Right cardiac atrium (tissue), 5 donors: ENCODE measurements at regions not wholly inside any gene's neighbourhood (a gene's known extent, or its start where the extent isn't known, plus 50 kb on each side); places are given as distances from the start of the nearest gene placed in this dataset.

ENCODE experiments used
- ATAC-seq, 2 donors: fragments of 200-7000 bp; cut with Tn5 transposase; one replicate each; pipeline versions ENCODE4 v1.8.0 to v1.9.1; 2020; ENCODE audit warnings: moderate library complexity in 2 of 2, mild to moderate bottlenecking in 1 of 2
- DNase-seq, 3 donors: peaks; one replicate each; pipeline ENCODE4 v3.0.0-alpha.2; 2020
- H3K27ac ChIP-seq: one replicate; pipeline ENCODE4 v1.5.1; 2013; ENCODE audit warnings: mild to moderate bottlenecking, low read length, control low read depth, moderate library complexity
- H3K27me3 ChIP-seq: one replicate; pipeline ENCODE4 v1.6.1; 2013; ENCODE audit not compliant: control insufficient read depth, insufficient read depth
- H3K4me1 ChIP-seq: one replicate; pipeline ENCODE4 v1.6.1; 2013; ENCODE audit warnings: low read length; ENCODE audit not compliant: control insufficient read depth, insufficient read depth
- H3K4me3 ChIP-seq: one replicate; pipeline ENCODE4 v1.5.1; 2013; ENCODE audit warnings: low read length, control low read depth
- H3K9me3 ChIP-seq: one replicate; pipeline ENCODE4 v1.6.1; 2013; ENCODE audit warnings: low read length; ENCODE audit not compliant: control insufficient read depth
- WGBS: extraction: QIAGEN DNeasy Blood & Tissue Kit; methylation state at CpG from one replicate; pipeline ENCODE4 v1.1.7; 2013; 5-methylcytosine and 5-hydroxymethylcytosine counted together
- intact Hi-C, 4 donors: fragments of 100-400 bp; cut with DNase I; formaldehyde crosslinking; loops; one replicate each; pipeline versions ENCODE4 v1.11.0 to v1.14.0; 2022 to 2023
- donor health status: healthy with polysubstance abuse.
- donor health status: DM: no; HTN: yes; CAD: no.
- donor health status: DM: no; HTN: no; CAD: no.
- donor health status: DM: no; HTN: yes; CAD: no; lungs with severe emphysema.
- donor health status: DM: yes; HTN: yes; CAD: no.

GRCh38 chr11:15889363-15890030 lies 466.8 kb downstream of the SOX6 start:
- no peak for DNase-seq
- intact Hi-C loops = no loop called here
- no peaks in the 10 kb centered on the region for H3K9me3 ChIP-seq
- peaks cover 9% of the 10 kb centered on the region for H3K4me1 ChIP-seq
- WGBS = 68% methylated on average over 2 of the region's 2 CpGs
- H3K4me3 ChIP-seq = no peak overlapping the region
- H3K27ac ChIP-seq = no peak overlapping the region
- no peak for ATAC-seq
- no peaks in the 10 kb centered on the region for H3K27me3 ChIP-seq

- Histone ChIP-seq H3K27ac (no peak overlapping the region), H3K4me3 (no peak overlapping the region), H3K4me1 (peaks cover 9% of the 10 kb centered on the region), H3K9me3 (no peaks in the 10 kb centered on the region), H3K27me3 (no peaks in the 10 kb centered on the region)
- ATAC-seq (peak in 1 of 2 donors; percentile 13), DNase-seq (no peak)
- intact Hi-C loops = no loop called here
- 64% methylated on average over 9 of the region's 9 CpGs for WGBS
These were observed 466.2 kb downstream of the SOX6 start for GRCh38 chr11:15890031-15890713.

DNA sequence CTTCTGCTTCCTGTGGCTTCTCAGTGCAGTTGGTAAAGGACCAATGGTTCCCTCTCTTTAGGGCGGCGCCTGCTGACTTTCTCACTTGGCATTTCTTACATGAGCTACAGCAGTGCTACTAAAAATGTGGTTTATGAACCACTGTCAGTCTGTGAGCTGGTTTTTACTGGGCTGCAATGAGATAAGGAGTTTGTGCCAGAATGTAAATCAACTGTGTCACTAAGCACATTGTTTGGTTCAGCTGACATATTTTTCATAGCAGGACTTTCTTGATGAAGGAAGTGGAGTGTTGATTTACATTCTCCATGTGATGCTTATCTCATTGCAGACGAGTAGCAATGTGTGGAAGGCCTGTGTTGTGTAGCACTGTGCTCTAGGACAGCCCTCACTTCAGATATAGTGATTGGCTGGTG lies 463.3 kb downstream of the SOX6 start:
- H3K9me3 ChIP-seq = no peaks in the 10 kb centered on the region
- 41% methylated on average over 3 of the region's 3 CpGs for WGBS
- ATAC-seq = no peak
- no peaks in the 10 kb centered on the region for H3K27me3 ChIP-seq
- no peak overlapping the region for H3K4me3 ChIP-seq
- DNase-seq = no peak
- intact Hi-C loops = no loop called here
- peaks cover 9% of the 10 kb centered on the region for H3K4me1 ChIP-seq
- no peak overlapping the region for H3K27ac ChIP-seq

- no peak for DNase-seq
- Histone ChIP-seq H3K4me1 (peaks cover 3% of the 10 kb centered on the region), H3K9me3 (no peaks in the 10 kb centered on the region), H3K27me3 (no peaks in the 10 kb centered on the region), H3K27ac (no peak overlapping the region), H3K4me3 (no peak overlapping the region)
- ATAC-seq = no peak
- intact Hi-C loops = no loop called here
- 95% methylated on average over 12 of the region's 12 CpGs for WGBS
These were observed 460.3 kb downstream of the SOX6 start for GRCh38 chr11:15896026-15896425.

DNA sequence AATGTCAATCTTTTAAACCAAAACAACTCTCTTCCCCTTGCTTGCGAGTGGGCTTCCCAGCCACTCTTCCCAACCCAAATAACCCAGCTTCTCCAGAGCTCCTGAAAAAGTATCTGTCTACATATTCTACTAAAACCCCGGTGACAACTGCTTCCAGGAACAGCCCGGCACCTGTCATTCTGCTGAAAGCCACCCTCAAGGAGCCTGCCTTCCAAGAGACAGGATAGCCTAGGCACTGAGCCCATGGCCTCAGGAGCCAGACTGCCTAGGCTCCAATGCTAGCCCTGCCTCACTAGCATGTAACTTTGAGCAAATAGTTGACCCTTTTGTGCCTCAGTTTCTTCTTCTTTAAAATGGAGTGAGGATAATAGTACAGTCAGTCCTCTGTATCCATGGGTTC lies 459.8 kb downstream of the SOX6 start:
- 92% methylated on average over 3 of the region's 3 CpGs for WGBS
- Histone ChIP-seq H3K9me3 (no peaks in the 10 kb centered on the region), H3K27me3 (no peaks in the 10 kb centered on the region), H3K27ac (no peak overlapping the region), H3K4me3 (no peak overlapping the region), H3K4me1 (peaks cover 5% of the 10 kb centered on the region)
- no peak for DNase-seq
- no peak for ATAC-seq
- intact Hi-C loops = no loop called here

DNA sequence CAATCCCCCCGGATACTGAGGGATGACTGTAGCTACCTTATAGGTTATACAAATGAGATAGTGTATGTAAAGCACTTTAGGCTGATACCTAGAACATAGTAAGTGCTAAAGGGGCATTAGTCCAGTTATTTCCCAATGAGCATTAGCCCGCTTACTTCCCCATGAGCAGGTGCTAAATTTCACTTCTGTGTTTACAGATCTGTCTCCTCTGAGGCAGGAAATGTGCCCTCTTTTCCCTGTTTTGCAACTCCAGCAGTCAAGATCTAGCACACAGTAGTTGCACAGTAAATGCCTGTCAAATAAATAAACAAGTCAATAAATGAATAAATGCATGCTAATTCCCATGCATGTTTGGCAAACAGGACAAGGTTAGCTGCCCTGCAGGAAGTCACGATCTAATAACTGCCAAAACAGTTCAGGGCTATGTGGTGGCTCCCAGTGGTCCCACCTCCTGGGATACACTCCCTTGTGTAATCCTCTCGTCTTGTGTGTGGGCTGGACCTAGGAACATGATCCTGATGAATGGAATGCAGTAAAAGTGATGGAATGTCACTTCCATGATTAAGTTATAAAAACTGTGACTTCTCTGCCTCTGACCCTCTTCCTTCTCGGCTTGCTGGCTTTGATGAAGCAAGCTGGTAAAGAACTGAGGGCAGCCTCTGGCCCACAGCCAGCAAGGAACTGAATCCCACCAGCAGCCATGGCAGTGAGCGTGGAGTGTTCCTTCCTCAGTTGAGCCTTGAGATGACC lies 459.0 kb downstream of the SOX6 start:
- H3K27ac ChIP-seq = no peak overlapping the region
- WGBS = 72% methylated on average over 6 of the region's 6 CpGs
- no peaks in the 10 kb centered on the region for H3K27me3 ChIP-seq
- H3K9me3 ChIP-seq = no peaks in the 10 kb centered on the region
- DNase-seq (no peak), ATAC-seq (no peak)
- H3K4me3 ChIP-seq = no peak overlapping the region
- intact Hi-C loops = no loop called here
- H3K4me1 ChIP-seq = peaks cover 8% of the 10 kb centered on the region

DNA sequence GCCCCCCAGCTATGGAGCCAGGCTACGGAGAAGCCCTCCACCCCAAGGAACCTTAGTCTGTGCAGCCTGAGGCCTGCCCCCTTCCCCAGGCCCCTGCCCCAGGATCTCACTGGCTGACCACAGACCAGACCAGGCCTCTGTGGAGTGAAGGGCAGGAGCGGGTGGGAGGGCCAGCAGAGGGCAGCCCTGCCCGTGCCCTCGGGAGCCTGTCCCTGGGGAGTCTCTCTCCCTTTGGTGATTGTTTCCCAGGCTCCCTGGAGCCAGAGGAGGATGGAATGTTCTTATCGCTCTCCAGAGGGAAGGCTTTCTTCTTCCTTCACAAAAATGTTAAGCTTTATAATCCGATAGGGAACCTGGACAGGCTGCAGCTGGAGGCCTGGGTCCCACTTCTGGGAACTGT lies 455.3 kb downstream of the SOX6 start:
- ATAC-seq (peak; percentile 70 to 71), DNase-seq (peak in 2 of 3 donors; percentile 65 to 81)
- intact Hi-C loops = no loop called here
- H3K27me3 ChIP-seq = no peaks in the 10 kb centered on the region
- 59% methylated on average over 6 of the region's 6 CpGs for WGBS
- H3K9me3 ChIP-seq = no peaks in the 10 kb centered on the region
- peaks cover 4% of the 10 kb centered on the region for H3K4me1 ChIP-seq
- H3K27ac ChIP-seq = no peak overlapping the region
- H3K4me3 ChIP-seq = no peak overlapping the region

DNA sequence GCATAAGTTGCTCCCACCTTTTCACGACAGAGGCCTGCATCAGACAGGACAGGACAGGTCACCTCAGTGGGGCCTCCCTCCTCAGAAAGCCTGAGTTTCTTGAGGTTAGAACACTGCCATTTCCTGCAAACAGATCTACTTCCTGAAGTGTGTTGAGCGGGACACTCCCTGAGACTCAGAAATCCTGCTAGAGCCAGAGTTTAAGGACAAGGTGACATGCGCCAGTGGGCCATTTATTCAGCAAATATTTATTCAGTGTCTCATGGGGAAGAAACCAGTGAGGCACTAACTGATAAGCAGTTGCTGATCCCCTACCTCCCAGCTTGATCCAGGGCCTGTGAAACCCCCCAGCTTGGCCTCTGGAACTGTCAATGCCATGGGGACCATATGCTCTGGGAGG lies 454.6 kb downstream of the SOX6 start:
- peak in 1 of 2 donors; percentile 33 for ATAC-seq
- Histone ChIP-seq H3K27ac (no peak overlapping the region), H3K4me3 (no peak overlapping the region), H3K4me1 (peaks cover 4% of the 10 kb centered on the region), H3K27me3 (no peaks in the 10 kb centered on the region), H3K9me3 (no peaks in the 10 kb centered on the region)
- WGBS = 69% methylated on average over 3 of the region's 3 CpGs
- DNase-seq = no peak
- intact Hi-C loops = no loop called here

DNA sequence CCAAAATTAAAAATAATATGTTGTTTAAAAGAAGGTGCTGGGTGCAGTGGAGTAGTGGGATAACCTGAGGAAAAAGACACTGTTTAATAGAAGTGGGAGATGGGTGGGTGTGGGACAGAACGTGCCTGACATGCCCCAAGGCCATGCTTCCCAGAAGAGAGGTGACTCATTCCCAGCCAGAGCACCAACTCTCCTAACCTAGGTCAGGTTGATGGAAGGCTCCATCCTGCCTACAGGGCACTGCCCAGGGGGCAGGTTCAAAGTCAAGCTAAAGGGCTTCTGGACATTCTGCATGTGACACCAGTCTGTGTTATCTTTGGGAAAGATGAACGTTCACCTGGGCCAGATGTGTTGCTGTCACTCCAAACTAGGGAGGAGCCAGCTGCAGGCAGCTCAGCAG lies 453.1 kb downstream of the SOX6 start:
- intact Hi-C loops = no loop called here
- no peak for ATAC-seq
- Histone ChIP-seq H3K27ac (no peak overlapping the region), H3K9me3 (no peaks in the 10 kb centered on the region), H3K4me1 (peaks cover 4% of the 10 kb centered on the region), H3K27me3 (no peaks in the 10 kb centered on the region), H3K4me3 (no peak overlapping the region)
- DNase-seq = no peak
- 77% methylated on average over 2 of the region's 2 CpGs for WGBS

- peaks cover 4% of the 10 kb centered on the region for H3K4me1 ChIP-seq
- no peak overlapping the region for H3K4me3 ChIP-seq
- intact Hi-C loops = no loop called here
- no peaks in the 10 kb centered on the region for H3K9me3 ChIP-seq
- ATAC-seq (peak in 1 of 2 donors; percentile 12), DNase-seq (peak in 2 of 3 donors; percentile 63 to 66)
- 84% methylated on average over 21 of the region's 21 CpGs for WGBS
- no peak overlapping the region for H3K27ac ChIP-seq
- no peaks in the 10 kb centered on the region for H3K27me3 ChIP-seq
These were observed 450.8 kb downstream of the SOX6 start for GRCh38 chr11:15905366-15906104.
